B cell (primary cell): ENCODE measurements at regions not wholly inside any gene's neighbourhood (a gene's known extent, or its start where the extent isn't known, plus 50 kb on each side); places are given as distances from the start of the nearest gene placed in this dataset.

Source experiments
- ATAC-seq: fragments of 200-7000 bp; cut with Tn5 transposase; one replicate; pipeline ENCODE4 v1.10.0; 2021; ENCODE audit warnings: low read depth, mild to moderate bottlenecking, moderate number of reproducible peaks, moderate library complexity
- CTCF ChIA-PET: fragments of 350-600 bp; sonication (Branson Sonifier 250); formaldehyde crosslinking; loops from one replicate; lab custom pipeline; 2021; ENCODE audit warnings: antibody characterized with exemption, inconsistent platforms; lab: Charles Lee
- POLR2A ChIA-PET: fragments of 350-600 bp; sonication (Branson Sonifier 250); formaldehyde crosslinking; loops from one replicate; lab custom pipeline; 2021; ENCODE audit warnings: antibody characterized with exemption; lab: Charles Lee
- DNase-seq: peaks from one replicate; pipeline ENCODE4 v3.0.0; 2013
- H2AFZ ChIP-seq: 2 replicates; pipeline ENCODE4 v1.6.1; 2012; ENCODE audit warnings: mild to moderate bottlenecking, low read depth, low read length; ENCODE audit not compliant: insufficient read depth, poor library complexity, severe bottlenecking
- H3K27ac ChIP-seq, 2 donors: 1 replicate in 1 of 2; 2 replicates in 1 of 2; pipeline ENCODE4 v1.5.1; 2012 to 2013; ENCODE audit warnings: low read length in 2 of 2, mild to moderate bottlenecking in 2 of 2, moderate library complexity in 1 of 2
- H3K27me3 ChIP-seq, 4 experiments: fragments of 200-600 bp in 1 of 4; sonication (generic) in 1 of 4; replicated peaks in 1 of 4; 1 replicate in 2 of 4; 2 replicates in 2 of 4; pipeline versions ENCODE4 v1.6.1 to v1.7.0; 2013 to 2016; ENCODE audit warnings: low read length in 3 of 4, mild to moderate bottlenecking in 2 of 4, mixed read lengths in 1 of 4, moderate library complexity in 1 of 4; ENCODE audit not compliant: insufficient read depth in 4 of 4, control insufficient read depth in 3 of 4; ENCODE audit errors: control extremely low read depth in 1 of 4
- H3K36me3 ChIP-seq, 2 experiments: replicated peaks in 1 of 2; 1 replicate in 1 of 2; 2 replicates in 1 of 2; pipeline versions ENCODE4 v1.6.1 to v1.7.1; 2013; ENCODE audit warnings: low read length in 1 of 2; ENCODE audit not compliant: insufficient read depth in 2 of 2, control insufficient read depth in 1 of 2; ENCODE audit errors: control extremely low read depth in 1 of 2, extremely low read depth in 1 of 2
- H3K4me1 ChIP-seq, 2 donors: fragments of 200-600 bp in 1 of 2; sonication (generic) in 1 of 2; 1 replicate in 1 of 2; 2 replicates in 1 of 2; pipeline versions ENCODE4 v1.5.1 to v1.6.1; 2013 to 2017; ENCODE audit warnings: low read length in 2 of 2; ENCODE audit not compliant: control insufficient read depth in 2 of 2, insufficient read depth in 2 of 2
- H3K4me2 ChIP-seq: replicated peaks from 2 replicates; pipeline ENCODE3; 2012; ENCODE audit warnings: mild to moderate bottlenecking, low read depth, low read length; ENCODE audit not compliant: poor library complexity, severe bottlenecking
- H3K4me3 ChIP-seq, 5 experiments: fragments of 200-600 bp in 1 of 5; sonication (generic) in 1 of 5; 1 replicate in 3 of 5; 2 replicates in 2 of 5; pipeline versions ENCODE4 v1.5.1 to v1.7.0; 2011 to 2016; ENCODE audit warnings: low read length in 4 of 5, mild to moderate bottlenecking in 4 of 5, low read depth in 2 of 5, control low read depth in 1 of 5, moderate library complexity in 1 of 5; ENCODE audit not compliant: insufficient read depth in 1 of 5; ENCODE audit errors: control extremely low read depth in 1 of 5, extremely low read depth in 1 of 5
- H3K79me2 ChIP-seq: fragments of 200-600 bp; sonication (generic); one replicate; pipeline ENCODE4 v1.6.0; 2016; ENCODE audit warnings: low read length; ENCODE audit not compliant: control insufficient read depth, insufficient read depth
- H3K9ac ChIP-seq: fragments of 200-600 bp; sonication (generic); 2 replicates; pipeline ENCODE4 v1.6.1; 2017; ENCODE audit warnings: mild to moderate bottlenecking, low read length, moderate library complexity
- H3K9me3 ChIP-seq, 3 donors: one replicate each; pipeline versions ENCODE4 v1.6.1 to v1.7.1; 2013; ENCODE audit warnings: low read length in 2 of 3; ENCODE audit not compliant: control insufficient read depth in 2 of 3, insufficient read depth in 1 of 3; ENCODE audit errors: control extremely low read depth in 1 of 3
- H4K20me1 ChIP-seq: 2 replicates; pipeline ENCODE4 v1.6.0; 2012; ENCODE audit warnings: mild to moderate bottlenecking, low read length; ENCODE audit not compliant: insufficient read depth, control insufficient read depth, poor library complexity, severe bottlenecking
- H3K27ac Mint-ChIP-seq: one replicate; pipeline ENCODE4 v1.8.0; 2021; ENCODE audit warnings: mixed read lengths
- H3K27me3 Mint-ChIP-seq: one replicate; pipeline ENCODE4 v1.8.0; 2021; ENCODE audit warnings: mixed read lengths
- H3K4me1 Mint-ChIP-seq: one replicate; pipeline ENCODE4 v1.8.0; 2021; ENCODE audit warnings: mixed read lengths
- H3K4me3 Mint-ChIP-seq: one replicate; pipeline ENCODE4 v1.8.0; 2021; ENCODE audit warnings: mixed read lengths
- H3K9me3 Mint-ChIP-seq: one replicate; pipeline ENCODE4 v1.8.0; 2022; ENCODE audit warnings: mixed read lengths; ENCODE audit not compliant: insufficient read depth
- EZH2 ChIP-seq: IDR thresholded peaks from 2 replicates; pipeline ENCODE4 v1.6.1; 2012; ENCODE audit warnings: borderline replicate concordance, low read depth, mild to moderate bottlenecking, moderate library complexity, low read length; ENCODE audit not compliant: insufficient read depth, poor library complexity, severe bottlenecking
- WGBS: methylation state at CpG from one replicate; pipeline ENCODE4 v1.1.5; 2013; ENCODE audit warnings: missing lambda C conversion rate; ENCODE audit not compliant: insufficient coverage; 5-methylcytosine and 5-hydroxymethylcytosine counted together
- intact Hi-C: fragments of 100-400 bp; cut with micrococcal nuclease; formaldehyde crosslinking; loops from one replicate; pipeline ENCODE4 v1.10.0; 2022
- TF ChIP-seq, protein P1 (sequence below): fragments of 200-600 bp; IDR thresholded peaks from one replicate; pipeline ENCODE4 v1.8.0; 2022; ENCODE audit warnings: antibody characterized with exemption, mild to moderate bottlenecking

DNA sequence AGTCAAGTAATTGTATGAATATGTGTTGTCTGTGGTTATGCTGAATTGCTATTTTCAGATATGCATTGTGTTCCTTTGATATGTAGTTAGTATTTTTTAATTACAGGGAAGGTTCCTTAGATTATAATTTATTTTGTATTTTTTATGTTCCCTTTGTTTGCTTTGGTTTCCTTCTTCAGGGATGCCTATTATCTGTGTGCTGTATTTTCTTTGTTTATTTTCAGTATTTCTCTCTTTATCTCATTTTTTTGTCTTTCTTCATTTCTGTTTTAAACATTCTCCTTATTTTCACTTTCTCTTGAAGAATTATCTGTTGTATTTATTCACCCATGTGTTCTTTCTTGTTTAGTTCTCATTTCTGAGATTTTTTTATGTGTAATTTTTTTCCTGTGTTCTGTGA is 163.1 kb downstream of the EMP1 start:
- ChIA-PET POLR2A (no interaction called here), CTCF (interaction anchor here (1.0 to 1.2 kb wide), 2 partner anchors 301 to 808 kb away, joined by 3 to 6 read pairs; no protein-coding TSS in a partner anchor)
- Histone ChIP-seq H4K20me1 (no peaks in the 10 kb centered on the region), H3K27me3 (peaks cover 0 to 7% (median 0%) of the 10 kb centered on the region in 4 experiments), H2AFZ (no peak overlapping the region), H3K27ac (no peak overlapping the region), H3K79me2 (no peaks in the 10 kb centered on the region), H3K4me2 (no peak overlapping the region), H3K4me3 (no peak overlapping the region), H3K4me1 (no peaks in the 10 kb centered on the region), H3K9ac (no peak overlapping the region), H3K9me3 (no peaks in the 10 kb centered on the region), H3K36me3 (no peaks in the 10 kb centered on the region)
- no peaks in the 10 kb centered on the region for H3K4me1 Mint-ChIP-seq
- ATAC-seq, result no peak
- no peak for DNase-seq
- no peak for TF ChIP-seq EZH2
- TF ChIP-seq, protein P1, sequence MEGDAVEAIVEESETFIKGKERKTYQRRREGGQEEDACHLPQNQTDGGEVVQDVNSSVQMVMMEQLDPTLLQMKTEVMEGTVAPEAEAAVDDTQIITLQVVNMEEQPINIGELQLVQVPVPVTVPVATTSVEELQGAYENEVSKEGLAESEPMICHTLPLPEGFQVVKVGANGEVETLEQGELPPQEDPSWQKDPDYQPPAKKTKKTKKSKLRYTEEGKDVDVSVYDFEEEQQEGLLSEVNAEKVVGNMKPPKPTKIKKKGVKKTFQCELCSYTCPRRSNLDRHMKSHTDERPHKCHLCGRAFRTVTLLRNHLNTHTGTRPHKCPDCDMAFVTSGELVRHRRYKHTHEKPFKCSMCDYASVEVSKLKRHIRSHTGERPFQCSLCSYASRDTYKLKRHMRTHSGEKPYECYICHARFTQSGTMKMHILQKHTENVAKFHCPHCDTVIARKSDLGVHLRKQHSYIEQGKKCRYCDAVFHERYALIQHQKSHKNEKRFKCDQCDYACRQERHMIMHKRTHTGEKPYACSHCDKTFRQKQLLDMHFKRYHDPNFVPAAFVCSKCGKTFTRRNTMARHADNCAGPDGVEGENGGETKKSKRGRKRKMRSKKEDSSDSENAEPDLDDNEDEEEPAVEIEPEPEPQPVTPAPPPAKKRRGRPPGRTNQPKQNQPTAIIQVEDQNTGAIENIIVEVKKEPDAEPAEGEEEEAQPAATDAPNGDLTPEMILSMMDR, result no peak
- H3K9me3 Mint-ChIP-seq, result no peaks in the 10 kb centered on the region
- intact Hi-C loops, result loop anchor here (5.0 kb wide), 1 partner anchor 583 kb away; no protein-coding TSS in a partner anchor
- H3K27me3 Mint-ChIP-seq, result peaks cover 16% of the 10 kb centered on the region
- no peak overlapping the region for H3K4me3 Mint-ChIP-seq
- no peak overlapping the region for H3K27ac Mint-ChIP-seq

DNA sequence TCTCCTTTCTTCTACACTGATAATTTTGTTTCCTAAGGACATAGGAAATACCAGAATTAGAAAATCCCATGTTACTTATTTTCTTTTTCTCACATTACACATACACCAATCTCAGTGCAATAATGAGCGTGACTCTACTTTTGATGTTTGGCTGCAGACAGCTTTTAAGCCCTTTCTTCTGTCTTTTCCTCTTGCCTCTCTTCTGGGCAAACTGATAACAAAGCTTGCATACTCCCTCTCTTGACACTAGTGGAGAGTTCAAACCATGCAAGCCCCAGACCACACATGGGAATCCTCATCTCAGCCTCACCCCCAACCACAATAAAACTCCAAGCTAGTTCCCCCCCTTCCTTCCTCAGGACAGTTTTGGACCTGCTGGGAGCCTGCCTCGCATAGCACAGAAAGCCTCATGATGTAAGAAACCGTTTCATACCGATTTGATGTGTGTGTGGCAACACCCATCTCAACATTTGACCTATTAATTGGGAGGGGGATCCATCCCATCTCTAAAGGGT is 161.9 kb downstream of the EMP1 start:
- ATAC-seq, result no peak
- Mint-ChIP-seq H3K4me3 (no peak overlapping the region), H3K4me1 (no peaks in the 10 kb centered on the region), H3K9me3 (no peaks in the 10 kb centered on the region), H3K27me3 (peaks cover 16% of the 10 kb centered on the region), H3K27ac (no peak overlapping the region)
- CTCF ChIA-PET, result interaction anchor here (2.6 kb wide), 1 partner anchor 303 kb away, joined by 13 read pairs; no protein-coding TSS in a partner anchor
- Histone ChIP-seq H3K27me3 (peaks cover 0 to 7% (median 0%) of the 10 kb centered on the region in 4 experiments), H3K27ac (no peak overlapping the region), H3K4me2 (no peak overlapping the region), H3K9me3 (no peaks in the 10 kb centered on the region), H3K4me1 (no peaks in the 10 kb centered on the region), H3K36me3 (no peaks in the 10 kb centered on the region), H3K79me2 (no peaks in the 10 kb centered on the region), H3K4me3 (no peak overlapping the region), H2AFZ (no peak overlapping the region), H4K20me1 (no peaks in the 10 kb centered on the region), H3K9ac (no peak overlapping the region)
- DNase-seq, result no peak
- POLR2A ChIA-PET, result no interaction called here
- WGBS, result 100% methylated on average over 1 of the region's 4 CpGs
- intact Hi-C loops, result no loop called here
- TF ChIP-seq, protein P1, result no peak
- no peak for TF ChIP-seq EZH2
